Chondrocyte (in vitro differentiated cells): ENCODE measurements at regions not wholly inside any gene's neighbourhood (a gene's known extent, or its start where the extent isn't known, plus 50 kb on each side); places are given as distances from the start of the nearest gene placed in this dataset.
A peak's percentile ranks its signal among the peaks of the same experiment; 100 is the strongest.
"Not testable (repeated sequence)": the region's sequence is repeated elsewhere in the genome, so short reads cannot be mapped to it uniquely, and the experiment has no call there.

Experiments
- DNase-seq: peaks from one replicate; pipeline ENCODE4 v3.0.0; 2021; ENCODE audit warnings: mixed read lengths, low spot score
- H3K27ac Mint-ChIP-seq: one replicate; pipeline ENCODE4 v1.8.0; 2021; ENCODE audit warnings: mild to moderate bottlenecking, moderate library complexity, mixed read lengths; ENCODE audit not compliant: unreplicated experiment
- H3K27me3 Mint-ChIP-seq: 2 replicates; pipeline ENCODE4 v1.8.0; 2021; ENCODE audit warnings: low read depth, mixed read lengths
- H3K36me3 Mint-ChIP-seq: 2 replicates; pipeline ENCODE4 v1.8.0; 2021; ENCODE audit warnings: low read depth, mixed read lengths
- H3K4me1 Mint-ChIP-seq: 2 replicates; pipeline ENCODE4 v1.8.0; 2021; ENCODE audit warnings: low read depth, mild to moderate bottlenecking, mixed read lengths
- H3K4me3 Mint-ChIP-seq: one replicate; pipeline ENCODE4 v1.8.0; 2021; ENCODE audit warnings: mild to moderate bottlenecking, moderate library complexity, mixed read lengths; ENCODE audit not compliant: unreplicated experiment
- H3K9me3 Mint-ChIP-seq: 2 replicates; pipeline ENCODE4 v1.8.0; 2021; ENCODE audit warnings: low read depth, mixed read lengths
- CTCF ChIP-seq: fragments of 200-600 bp; sonication (generic); IDR thresholded peaks from 2 replicates; pipeline ENCODE4 v1.5.0; 2021; ENCODE audit warnings: antibody characterized with exemption, mild to moderate bottlenecking, moderate library complexity

- H3K27me3 Mint-ChIP-seq: peaks cover 27% of the 10 kb centered on the region
- TF ChIP-seq CTCF: no peak
- peaks cover 17% of the 10 kb centered on the region for H3K9me3 Mint-ChIP-seq
- no peak overlapping the region for H3K27ac Mint-ChIP-seq
- DNase-seq: no peak
- no peaks in the 10 kb centered on the region for H3K4me1 Mint-ChIP-seq
- no peak overlapping the region for H3K4me3 Mint-ChIP-seq
- peaks cover 3% of the 10 kb centered on the region for H3K36me3 Mint-ChIP-seq
Observed at GRCh38 chr14:52182853-52183252, 84.6 kb upstream of the PTGDR start.

- Mint-ChIP-seq H3K9me3 (peaks cover 24% of the 10 kb centered on the region), H3K4me3 (no peak overlapping the region), H3K27ac (no peak overlapping the region), H3K27me3 (peaks cover 16% of the 10 kb centered on the region), H3K36me3 (peaks cover 3% of the 10 kb centered on the region), H3K4me1 (no peaks in the 10 kb centered on the region)
- DNase-seq: no peak
- TF ChIP-seq CTCF: no peak
Observed at GRCh38 chr14:52179141-52179790, 88.2 kb upstream of the PTGDR start.

- no peak overlapping the region for H3K27ac Mint-ChIP-seq
- DNase-seq: no peak
- no peak for TF ChIP-seq CTCF
- no peak overlapping the region for H3K4me3 Mint-ChIP-seq
- H3K36me3 Mint-ChIP-seq: peaks cover 5% of the 10 kb centered on the region
- peaks cover 8% of the 10 kb centered on the region for H3K27me3 Mint-ChIP-seq
- H3K4me1 Mint-ChIP-seq: no peaks in the 10 kb centered on the region
- H3K9me3 Mint-ChIP-seq: peaks cover 23% of the 10 kb centered on the region
Observed at GRCh38 chr14:52175982-52176502, 91.5 kb upstream of the PTGDR start.

GRCh38 chr14:52171932-52172331, 95.6 kb upstream of the PTGDR start:
- not testable (repeated sequence) for H3K4me1 Mint-ChIP-seq, H3K27me3 Mint-ChIP-seq, DNase-seq, H3K27ac Mint-ChIP-seq, H3K4me3 Mint-ChIP-seq, H3K36me3 Mint-ChIP-seq
- peaks cover 28% of the 10 kb centered on the region for H3K9me3 Mint-ChIP-seq

GRCh38 chr14:52166822-52167221, 98.0 kb upstream of the NID2 start:
- H3K4me1 Mint-ChIP-seq: no peaks in the 10 kb centered on the region
- no peak overlapping the region for H3K27ac Mint-ChIP-seq
- peaks cover 4% of the 10 kb centered on the region for H3K36me3 Mint-ChIP-seq
- TF ChIP-seq CTCF: no peak
- DNase-seq: peak; percentile 62
- H3K9me3 Mint-ChIP-seq: peaks cover 20% of the 10 kb centered on the region
- no peak overlapping the region for H3K4me3 Mint-ChIP-seq
- H3K27me3 Mint-ChIP-seq: peaks cover 7% of the 10 kb centered on the region

- Mint-ChIP-seq H3K9me3 (peaks cover 11% of the 10 kb centered on the region), H3K27ac (no peak overlapping the region), H3K36me3 (peaks cover 2% of the 10 kb centered on the region), H3K4me1 (no peaks in the 10 kb centered on the region), H3K4me3 (no peak overlapping the region), H3K27me3 (peaks cover 26% of the 10 kb centered on the region)
- DNase-seq: no peak
- no peak for TF ChIP-seq CTCF
Observed at GRCh38 chr14:52155651-52156213, 86.9 kb upstream of the NID2 start.
